ENCODE measurements at regions not wholly inside any gene's neighbourhood (a gene's known extent, or its start where the extent isn't known, plus 50 kb on each side); places are given as distances from the start of the nearest gene placed in this dataset.
"Not testable (repeated sequence)": the region's sequence is repeated elsewhere in the genome, so short reads cannot be mapped to it uniquely, and the experiment has no call there.

GRCh38 chr4:147259271-147259670 lies 221.6 kb upstream of the EDNRA start:
- not testable (repeated sequence) for DNase-seq

- DNase-seq, result no peak
Measured at GRCh38 chr4:147284256-147284835, 196.6 kb upstream of the EDNRA start.

GRCh38 chr4:147284935-147285334 lies 196.0 kb upstream of the EDNRA start:
- DNase-seq, result no peak

GRCh38 chr4:147285751-147286150 lies 195.1 kb upstream of the EDNRA start:
- DNase-seq, result no peak

GRCh38 chr4:147286846-147287587 lies 193.9 kb upstream of the EDNRA start:
- DNase-seq, result no peak

GRCh38 chr4:147287588-147287890 lies 193.4 kb upstream of the EDNRA start:
- DNase-seq, result no peak

- no peak for DNase-seq
Measured at GRCh38 chr4:147288512-147288911, 192.4 kb upstream of the EDNRA start.

- DNase-seq, result no peak
Measured at GRCh38 chr4:147289181-147289580, 191.7 kb upstream of the EDNRA start.

GRCh38 chr4:147292604-147293313 lies 188.1 kb upstream of the EDNRA start:
- DNase-seq, result not testable (repeated sequence)

- DNase-seq, result not testable (repeated sequence)
Measured at GRCh38 chr4:147293314-147293677, 187.6 kb upstream of the EDNRA start.

- no peak for DNase-seq
Measured at GRCh38 chr4:147299205-147299604, 181.7 kb upstream of the EDNRA start.

- DNase-seq, result no peak
Measured at GRCh38 chr4:147303174-147303872, 177.6 kb upstream of the EDNRA start.

- DNase-seq, result no peak
Measured at GRCh38 chr4:147303873-147304229, 177.0 kb upstream of the EDNRA start.

GRCh38 chr4:147307896-147308674 lies 172.8 kb upstream of the EDNRA start:
- no peak for DNase-seq

GRCh38 chr4:147309434-147309833 lies 171.5 kb upstream of the EDNRA start:
- DNase-seq, result no peak

- no peak for DNase-seq
Measured at GRCh38 chr4:147310312-147310711, 170.6 kb upstream of the EDNRA start.

GRCh38 chr4:147311956-147312355 lies 168.9 kb upstream of the EDNRA start:
- DNase-seq, result no peak

- no peak for DNase-seq
Measured at GRCh38 chr4:147312376-147313046, 168.4 kb upstream of the EDNRA start.

GRCh38 chr4:147313108-147313507 lies 167.8 kb upstream of the EDNRA start:
- DNase-seq, result no peak

GRCh38 chr4:147318586-147318985 lies 162.3 kb upstream of the EDNRA start:
- no peak for DNase-seq

- no peak for DNase-seq
Measured at GRCh38 chr4:147325571-147325981, 155.3 kb upstream of the EDNRA start.

GRCh38 chr4:147326591-147326990 lies 154.3 kb upstream of the EDNRA start:
- no peak for DNase-seq
